ENCODE measurements at regions not wholly inside any gene's neighbourhood (a gene's known extent, or its start where the extent isn't known, plus 50 kb on each side); places are given as distances from the start of the nearest gene placed in this dataset.

DNA sequence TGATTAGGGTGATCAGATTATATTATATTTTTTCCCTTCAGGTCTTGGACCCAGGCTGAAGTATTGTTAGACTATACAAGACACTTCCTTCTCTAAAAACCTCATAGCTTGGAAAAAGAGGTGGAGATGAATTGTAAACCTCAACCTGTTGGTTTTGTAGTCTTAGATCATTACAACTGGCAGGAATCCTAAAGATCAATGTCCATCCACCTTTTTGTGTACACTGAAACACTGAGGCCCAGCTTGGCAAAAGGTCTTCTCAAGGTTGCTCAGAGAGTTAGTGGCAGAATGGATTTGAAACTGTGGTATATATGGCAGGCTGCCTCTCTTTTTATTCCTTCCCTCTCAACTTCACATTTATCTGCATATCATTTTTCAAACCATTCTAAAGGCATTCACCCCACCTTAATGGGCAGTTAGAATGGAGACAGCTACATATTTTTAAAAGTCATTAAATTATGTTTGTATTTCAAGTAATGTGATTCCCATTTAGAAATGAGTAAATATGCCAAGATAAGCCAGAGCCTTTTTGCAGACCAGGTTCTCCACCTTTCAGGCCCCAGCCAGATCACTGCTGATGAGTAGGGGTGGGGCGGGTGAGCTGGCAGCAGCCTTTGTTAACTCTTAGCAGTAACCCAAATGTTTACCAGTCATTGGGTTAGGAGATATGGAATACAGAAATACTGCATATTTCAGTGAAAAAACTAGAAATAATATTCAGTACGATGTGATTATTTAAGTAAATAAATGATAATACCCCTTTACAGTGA is 243.2 kb upstream of the F9 start:
- no peak overlapping the region for H3K4me3 ChIP-seq (ENCODE audit: low read depth in 1 of 3, low read length in 3 of 3)
- TF ChIP-seq, protein P1, sequence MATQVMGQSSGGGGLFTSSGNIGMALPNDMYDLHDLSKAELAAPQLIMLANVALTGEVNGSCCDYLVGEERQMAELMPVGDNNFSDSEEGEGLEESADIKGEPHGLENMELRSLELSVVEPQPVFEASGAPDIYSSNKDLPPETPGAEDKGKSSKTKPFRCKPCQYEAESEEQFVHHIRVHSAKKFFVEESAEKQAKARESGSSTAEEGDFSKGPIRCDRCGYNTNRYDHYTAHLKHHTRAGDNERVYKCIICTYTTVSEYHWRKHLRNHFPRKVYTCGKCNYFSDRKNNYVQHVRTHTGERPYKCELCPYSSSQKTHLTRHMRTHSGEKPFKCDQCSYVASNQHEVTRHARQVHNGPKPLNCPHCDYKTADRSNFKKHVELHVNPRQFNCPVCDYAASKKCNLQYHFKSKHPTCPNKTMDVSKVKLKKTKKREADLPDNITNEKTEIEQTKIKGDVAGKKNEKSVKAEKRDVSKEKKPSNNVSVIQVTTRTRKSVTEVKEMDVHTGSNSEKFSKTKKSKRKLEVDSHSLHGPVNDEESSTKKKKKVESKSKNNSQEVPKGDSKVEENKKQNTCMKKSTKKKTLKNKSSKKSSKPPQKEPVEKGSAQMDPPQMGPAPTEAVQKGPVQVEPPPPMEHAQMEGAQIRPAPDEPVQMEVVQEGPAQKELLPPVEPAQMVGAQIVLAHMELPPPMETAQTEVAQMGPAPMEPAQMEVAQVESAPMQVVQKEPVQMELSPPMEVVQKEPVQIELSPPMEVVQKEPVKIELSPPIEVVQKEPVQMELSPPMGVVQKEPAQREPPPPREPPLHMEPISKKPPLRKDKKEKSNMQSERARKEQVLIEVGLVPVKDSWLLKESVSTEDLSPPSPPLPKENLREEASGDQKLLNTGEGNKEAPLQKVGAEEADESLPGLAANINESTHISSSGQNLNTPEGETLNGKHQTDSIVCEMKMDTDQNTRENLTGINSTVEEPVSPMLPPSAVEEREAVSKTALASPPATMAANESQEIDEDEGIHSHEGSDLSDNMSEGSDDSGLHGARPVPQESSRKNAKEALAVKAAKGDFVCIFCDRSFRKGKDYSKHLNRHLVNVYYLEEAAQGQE (IDR thresholded peaks at IDR 0.05): peak; percentile 37
- TF ChIP-seq FOXA2 (IDR thresholded peaks at IDR 0.05) (peak; percentile 32), YY1 (IDR thresholded peaks at IDR 0.05) (peak; percentile 35), TAF1 (conservative IDR thresholded peaks at IDR 0.05) (no peak), HNF4A (conservative IDR thresholded peaks at IDR 0.05) (peak; percentile 75 to 87), CTCF (IDR thresholded peaks at IDR 0.05; ENCODE audit: low read depth, low read length, missing input control) (no peak), SP1 (IDR thresholded peaks at IDR 0.05) (peak; percentile 78), NR2F2 (IDR thresholded peaks at IDR 0.05) (no peak), HNF4G (IDR thresholded peaks at IDR 0.05) (peak; percentile 70), JUND (IDR thresholded peaks at IDR 0.05) (peak in 1 of 2 donors; percentile 24), FOXA1 (IDR thresholded peaks at IDR 0.05) (no peak), RXRA (IDR thresholded peaks at IDR 0.05) (peak; percentile 33 to 43), GABPA (IDR thresholded peaks at IDR 0.05 in 1 of 2, conservative IDR thresholded peaks at IDR 0.05 in 1 of 2) (no peak)
- no peaks in the 10 kb centered on the region for H3K36me3 ChIP-seq (ENCODE audit: control insufficient read depth in 4 of 4, insufficient read depth in 3 of 4, low read depth in 1 of 4, low read length in 3 of 4)
- peaks cover 1 to 16% (median 10%) of the 10 kb centered on the region in 4 donors for H3K4me1 ChIP-seq (ENCODE audit: control insufficient read depth in 4 of 4, insufficient read depth in 4 of 4, low read length in 3 of 4)
- no peaks in the 10 kb centered on the region for H3K27me3 ChIP-seq (ENCODE audit: control insufficient read depth in 4 of 4, insufficient read depth in 4 of 4, low read length in 3 of 4)
- peaks cover 0 to 4% (median 1%) of the 10 kb centered on the region in 4 donors for H3K9me3 ChIP-seq (ENCODE audit: control insufficient read depth in 4 of 4, low read length in 3 of 4)
- H3K27ac ChIP-seq (ENCODE audit: low read depth in 1 of 2, low read length in 2 of 2): peak overlapping the region in 1 of 2 donors; percentile 21
- WGBS: 39% methylated on average over 2 of the region's 2 CpGs
- no peak for DNase-seq (ENCODE audit: low spot score)
- no peak overlapping the region for H3K9ac ChIP-seq (ENCODE audit: low read depth in 1 of 2, low read length in 2 of 2)

- peaks cover 1 to 16% (median 10%) of the 10 kb centered on the region in 4 donors for H3K4me1 ChIP-seq (ENCODE audit: control insufficient read depth in 4 of 4, insufficient read depth in 4 of 4, low read length in 3 of 4)
- no peaks in the 10 kb centered on the region for H3K36me3 ChIP-seq (ENCODE audit: control insufficient read depth in 4 of 4, insufficient read depth in 3 of 4, low read depth in 1 of 4, low read length in 3 of 4)
- H3K27me3 ChIP-seq (ENCODE audit: control insufficient read depth in 4 of 4, insufficient read depth in 4 of 4, low read length in 3 of 4): no peaks in the 10 kb centered on the region
- H3K27ac ChIP-seq (ENCODE audit: low read depth in 1 of 2, low read length in 2 of 2): peak overlapping the region in 1 of 2 donors; percentile 21
- 31% methylated on average over 2 of the region's 2 CpGs for WGBS
- H3K4me3 ChIP-seq (ENCODE audit: low read depth in 1 of 3, low read length in 3 of 3): peak overlapping the region in 2 of 3 donors; percentile 23 to 33
- H3K9me3 ChIP-seq (ENCODE audit: control insufficient read depth in 4 of 4, low read length in 3 of 4): peaks cover 0 to 4% (median 1%) of the 10 kb centered on the region in 4 donors
- no peak for DNase-seq (ENCODE audit: low spot score)
- no peak for TF ChIP-seq SP1 (IDR thresholded peaks at IDR 0.05)
- no peak overlapping the region for H3K9ac ChIP-seq (ENCODE audit: low read depth in 1 of 2, low read length in 2 of 2)
Observed at GRCh38 chrX:139286342-139286741, 244.2 kb upstream of the F9 start.
